HG02642 (cell line): ENCODE measurements at regions not wholly inside any gene's neighbourhood (a gene's known extent, or its start where the extent isn't known, plus 50 kb on each side); places are given as distances from the start of the nearest gene placed in this dataset.

ENCODE experiments used
- ATAC-seq: cut with Tn5 transposase; IDR thresholded peaks from one replicate; pipeline ENCODE4 v1.9.1; 2021; ENCODE audit warnings: mild to moderate bottlenecking; ENCODE audit not compliant: unreplicated experiment, poor library complexity

GRCh38 chr12:84745127-84745526 is 167.5 kb downstream of the SLC6A15 start:
- no peak for ATAC-seq

DNA sequence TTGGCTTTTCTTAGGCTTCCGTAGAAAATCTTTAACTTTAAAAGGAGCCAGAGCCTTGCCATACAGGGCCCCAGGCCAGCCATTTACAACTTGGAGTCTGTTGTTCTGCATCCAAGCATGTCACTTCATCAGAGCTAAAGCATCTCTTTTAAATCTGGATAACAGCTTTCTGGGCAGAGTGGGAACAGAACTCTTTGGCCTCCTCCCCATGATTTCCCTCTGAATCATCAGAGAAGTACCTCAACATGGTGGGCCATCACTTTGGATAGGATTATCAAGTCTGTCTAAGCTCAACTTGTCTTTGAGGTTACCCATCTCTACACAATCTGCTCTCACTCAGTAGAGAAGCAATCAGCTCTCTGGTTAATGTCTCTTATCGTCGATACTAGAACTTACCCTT is 170.9 kb downstream of the SLC6A15 start:
- ATAC-seq: no peak

DNA sequence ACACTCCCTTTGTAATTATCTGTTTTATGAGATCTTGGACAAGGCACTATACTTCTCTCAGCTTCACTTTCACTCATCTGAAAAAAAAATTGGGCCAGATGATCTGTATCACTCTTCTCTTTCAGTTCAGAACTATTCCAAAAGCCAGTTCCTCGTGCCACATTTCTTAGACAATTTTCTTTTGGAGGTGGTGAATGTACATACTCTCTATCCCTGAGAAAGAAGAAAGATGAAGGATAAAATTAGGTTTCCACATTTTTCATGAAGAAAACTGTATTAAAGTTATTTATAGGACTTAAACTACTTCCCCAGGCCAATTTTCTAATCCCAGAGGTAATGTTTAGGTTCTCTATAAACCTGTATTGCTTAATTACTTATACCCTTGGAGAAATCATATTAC is 171.6 kb downstream of the SLC6A15 start:
- no peak for ATAC-seq

GRCh38 chr12:84740602-84741001 is 172.0 kb downstream of the SLC6A15 start:
- ATAC-seq: no peak

DNA sequence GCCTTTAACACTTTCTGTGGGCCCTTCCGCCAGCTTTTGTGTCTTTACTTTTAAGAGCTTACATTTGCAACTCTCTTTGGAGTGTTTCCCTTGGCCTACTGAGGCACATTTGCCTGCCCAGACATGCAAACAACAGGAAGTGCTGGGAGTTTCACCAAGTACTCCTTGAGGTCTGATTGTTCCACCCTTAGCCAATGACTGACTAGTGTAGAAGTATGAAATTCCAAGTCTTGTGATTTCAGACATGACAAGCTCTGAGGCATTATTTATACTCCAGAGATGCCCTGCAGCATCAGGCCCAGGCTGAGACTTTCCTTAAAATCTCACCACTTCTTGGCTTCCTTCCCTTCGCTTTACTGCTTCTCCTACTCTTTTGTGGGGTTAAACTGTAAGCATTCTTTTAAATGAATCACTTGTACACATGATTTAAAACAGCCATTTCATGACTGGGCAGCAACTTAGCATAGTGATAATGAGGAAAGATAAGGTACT is 174.1 kb downstream of the SLC6A15 start:
- ATAC-seq: no peak

GRCh38 chr12:84732828-84733340 is 179.7 kb downstream of the SLC6A15 start:
- ATAC-seq: no peak

DNA sequence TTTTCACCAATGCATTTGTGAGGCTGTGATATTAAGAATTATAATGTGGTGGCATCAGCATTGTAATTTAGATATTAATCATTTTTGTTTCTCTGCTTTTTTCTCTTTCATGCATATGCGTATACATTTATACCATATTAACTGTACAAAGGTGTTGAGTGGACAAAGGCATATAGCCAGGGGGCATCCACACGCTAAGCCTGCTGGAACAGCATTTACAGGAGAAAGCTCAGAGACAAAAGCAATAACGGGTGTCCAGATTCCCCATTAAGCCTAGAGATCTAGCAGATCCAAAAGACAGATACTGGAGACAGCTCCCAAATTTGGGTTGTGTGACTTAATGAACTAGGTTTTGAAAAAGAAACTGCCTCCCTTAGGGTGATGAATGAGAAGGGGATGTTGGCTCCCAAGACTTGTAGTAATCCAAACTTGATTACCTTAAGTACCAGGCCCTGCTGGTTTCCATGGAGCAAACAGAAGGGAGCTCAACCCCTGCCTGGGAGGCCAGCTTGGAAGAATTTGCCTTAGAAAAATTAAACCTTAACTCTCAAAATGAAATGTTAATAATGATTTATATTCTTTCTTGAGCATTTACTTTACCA is 181.9 kb downstream of the SLC6A15 start:
- ATAC-seq: no peak

GRCh38 chr12:84727961-84728360 is 184.6 kb downstream of the SLC6A15 start:
- ATAC-seq: no peak

- no peak for ATAC-seq
Measured at GRCh38 chr12:84726780-84727179, 185.8 kb downstream of the SLC6A15 start.

- no peak for ATAC-seq
Measured at GRCh38 chr12:84723988-84724387, 188.6 kb downstream of the SLC6A15 start.

GRCh38 chr12:84719997-84720396 is 192.6 kb downstream of the SLC6A15 start:
- no peak for ATAC-seq

GRCh38 chr12:84718906-84719305 is 193.7 kb downstream of the SLC6A15 start:
- ATAC-seq: no peak

- ATAC-seq: no peak
Measured at GRCh38 chr12:84712747-84713146, 199.9 kb downstream of the SLC6A15 start.

DNA sequence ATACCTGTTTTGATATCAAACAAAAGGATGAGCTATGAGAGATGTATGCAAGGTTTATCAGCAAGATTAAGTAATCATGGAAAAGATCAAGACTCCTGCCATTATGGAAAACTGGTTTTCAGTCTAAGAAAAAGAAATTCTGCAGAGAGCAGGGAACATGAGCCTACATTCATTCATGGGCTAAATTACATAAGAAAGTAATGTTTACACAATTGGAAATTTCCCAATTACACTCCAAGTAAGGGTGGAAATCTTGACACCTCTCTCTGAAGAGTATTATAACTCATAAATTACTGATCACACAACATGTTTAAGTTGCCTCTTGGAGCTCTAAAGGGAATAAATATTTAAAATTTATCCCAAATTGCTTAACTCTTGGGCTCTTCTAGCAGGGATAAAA is 206.2 kb downstream of the SLC6A15 start:
- ATAC-seq: no peak

DNA sequence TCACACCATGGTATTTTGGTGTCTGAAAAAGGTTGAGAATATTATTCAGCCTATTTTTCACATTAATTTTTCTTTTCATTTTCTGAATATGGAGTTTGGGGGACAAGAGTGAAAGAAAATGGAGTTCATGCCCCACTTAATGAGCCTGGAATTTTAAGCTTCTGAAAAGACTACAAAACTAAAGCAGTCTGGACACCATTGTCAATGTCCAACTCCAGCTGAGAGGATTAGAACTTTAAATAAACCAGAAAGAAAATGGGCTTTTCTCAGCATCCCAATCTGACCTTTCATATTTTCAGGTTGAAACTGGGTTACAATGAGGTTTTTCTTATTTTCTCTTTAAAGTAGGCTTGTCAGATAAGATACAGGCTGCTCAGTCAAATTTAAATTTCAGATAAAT is 207.7 kb downstream of the SLC6A15 start:
- ATAC-seq: no peak

DNA sequence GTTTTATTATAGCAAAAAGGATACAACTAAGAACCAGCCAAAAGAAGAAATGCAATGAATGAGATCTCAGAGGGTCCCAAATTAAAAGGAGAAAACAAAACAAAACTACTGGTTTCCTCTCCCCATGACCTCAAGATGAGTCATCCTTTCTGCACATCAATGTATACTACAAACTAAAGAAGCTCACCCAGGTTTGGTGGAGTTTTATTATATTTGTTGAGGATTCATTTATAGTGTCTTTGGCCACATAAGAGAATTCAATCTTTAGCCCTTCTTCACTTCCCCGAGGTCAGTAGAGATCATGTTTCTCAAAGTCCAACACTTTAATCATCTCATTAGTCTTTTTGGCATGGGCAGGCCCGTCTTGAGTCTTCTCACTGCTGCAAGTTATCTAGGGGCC is 210.6 kb downstream of the SLC6A15 start:
- ATAC-seq: no peak

DNA sequence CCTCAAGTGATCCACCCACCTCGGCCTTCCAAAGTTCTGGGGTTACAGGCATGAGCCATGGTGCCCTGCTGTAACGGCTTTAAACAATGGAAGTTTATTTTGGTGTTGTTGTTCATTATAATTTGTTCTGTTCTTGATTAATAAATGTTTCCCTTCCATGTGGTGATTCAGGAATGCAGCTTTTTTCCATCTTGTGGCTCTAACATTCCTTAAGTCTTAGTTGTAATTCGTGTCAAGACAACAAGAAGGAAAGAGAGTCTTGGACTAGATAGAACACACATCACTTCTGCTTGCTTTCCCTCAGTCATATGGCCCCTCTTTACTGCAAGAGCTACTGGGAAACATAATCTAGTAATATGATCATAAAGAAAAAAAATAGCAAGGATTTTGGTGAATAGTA is 211.6 kb downstream of the SLC6A15 start:
- ATAC-seq: no peak

- ATAC-seq: no peak
Measured at GRCh38 chr12:84698576-84699333, 213.8 kb downstream of the SLC6A15 start.

GRCh38 chr12:84696908-84697540 is 215.6 kb downstream of the SLC6A15 start:
- ATAC-seq: no peak

DNA sequence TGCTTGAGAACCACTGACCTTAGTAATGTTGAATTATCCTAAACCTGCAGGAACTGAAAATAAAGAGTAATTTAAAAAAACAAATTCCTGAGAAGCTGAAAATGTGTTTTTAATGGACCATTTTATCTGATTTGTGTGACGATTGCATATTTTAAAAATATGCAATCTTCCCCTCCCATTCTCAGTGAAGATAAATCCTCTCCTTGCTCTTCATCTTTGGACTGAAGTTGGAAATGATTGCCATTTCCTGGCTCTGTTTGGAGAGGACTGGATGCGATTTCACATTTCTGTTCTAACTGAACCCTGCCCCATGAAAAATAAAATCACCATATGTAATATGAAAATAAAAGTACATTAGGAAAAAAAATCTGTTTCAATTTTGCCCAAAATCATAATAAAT is 216.3 kb downstream of the SLC6A15 start:
- ATAC-seq: no peak

GRCh38 chr12:84694116-84694515 is 218.5 kb downstream of the SLC6A15 start:
- no peak for ATAC-seq
